IMR-90 (cell line): ENCODE measurements at regions not wholly inside any gene's neighbourhood (a gene's known extent, or its start where the extent isn't known, plus 50 kb on each side); places are given as distances from the start of the nearest gene placed in this dataset.

Experiments used
- BHLHE40 ChIP-seq: fragments of 150-350 bp; IDR thresholded peaks from 2 replicates; pipeline ENCODE4 v1.6.1; 2016; ENCODE audit warnings: mild to moderate bottlenecking, low read depth, low read length
- CEBPB ChIP-seq: IDR thresholded peaks from 2 replicates; pipeline ENCODE4 v1.6.1; 2012; ENCODE audit warnings: low read depth, low read length, improper control_type of control experiment
- CHD1 ChIP-seq: IDR thresholded peaks from 2 replicates; pipeline ENCODE4 v1.6.1; 2012; ENCODE audit warnings: low read depth, low read length, improper control_type of control experiment
- CTCF ChIP-seq: conservative IDR thresholded peaks from 2 replicates; pipeline ENCODE4 v1.5.1; 2012; ENCODE audit warnings: mild to moderate bottlenecking, low read depth, low read length, improper control_type of control experiment
- FOS ChIP-seq: fragments of 150-350 bp; IDR thresholded peaks from 2 replicates; pipeline ENCODE4 v1.6.1; 2016; ENCODE audit warnings: low read depth, low read length
- MAFK ChIP-seq: IDR thresholded peaks from 2 replicates; pipeline ENCODE4 v1.6.1; 2012; ENCODE audit warnings: low read depth, low read length, improper control_type of control experiment
- MXI1 ChIP-seq: IDR thresholded peaks from 2 replicates; pipeline ENCODE4 v1.6.1; 2012; ENCODE audit warnings: low read depth, mild to moderate bottlenecking, low read length, moderate library complexity, borderline replicate concordance
- NFE2L2 ChIP-seq: fragments of 150-350 bp; IDR thresholded peaks from 2 replicates; pipeline ENCODE4 v1.6.1; 2016; ENCODE audit warnings: low read depth, mild to moderate bottlenecking, low read length
- POLR2A ChIP-seq: IDR thresholded peaks from 2 replicates; pipeline ENCODE4 v1.6.1; 2012; ENCODE audit warnings: mild to moderate bottlenecking, low read depth, low read length
- RAD21 ChIP-seq: IDR thresholded peaks from 2 replicates; pipeline ENCODE4 v1.6.1; 2012; ENCODE audit warnings: low read length, improper control_type of control experiment
- RFX5 ChIP-seq: IDR thresholded peaks from 2 replicates; pipeline ENCODE4 v1.8.0; 2012; ENCODE audit warnings: low read depth, mild to moderate bottlenecking, low read length, moderate library complexity
- SMC3 ChIP-seq: fragments of 150-350 bp; IDR thresholded peaks from 2 replicates; pipeline ENCODE4 v1.6.1; 2016; ENCODE audit warnings: low read depth, mild to moderate bottlenecking, antibody characterized with exemption, low read length, moderate library complexity
- USF2 ChIP-seq: fragments of 150-350 bp; IDR thresholded peaks from 2 replicates; pipeline ENCODE4 v1.6.1; 2017; ENCODE audit warnings: mild to moderate bottlenecking, antibody characterized with exemption, low read length, low read depth
- TF ChIP-seq, protein P1 (sequence below): fragments of 150-350 bp; IDR thresholded peaks from 2 replicates; pipeline ENCODE4 v1.6.1; 2016; ENCODE audit warnings: low read depth, mild to moderate bottlenecking, low read length, moderate library complexity, borderline replicate concordance

GRCh38 chr7:41038211-41038610, 664.7 kb downstream of the INHBA start:
- TF ChIP-seq USF2 (no peak), CTCF (no peak), NFE2L2 (no peak), MXI1 (no peak), CEBPB (no peak), POLR2A (no peak), RAD21 (no peak), SMC3 (no peak), FOS (no peak), MAFK (no peak), BHLHE40 (no peak), CHD1 (no peak), RFX5 (no peak)
- TF ChIP-seq, protein P1, sequence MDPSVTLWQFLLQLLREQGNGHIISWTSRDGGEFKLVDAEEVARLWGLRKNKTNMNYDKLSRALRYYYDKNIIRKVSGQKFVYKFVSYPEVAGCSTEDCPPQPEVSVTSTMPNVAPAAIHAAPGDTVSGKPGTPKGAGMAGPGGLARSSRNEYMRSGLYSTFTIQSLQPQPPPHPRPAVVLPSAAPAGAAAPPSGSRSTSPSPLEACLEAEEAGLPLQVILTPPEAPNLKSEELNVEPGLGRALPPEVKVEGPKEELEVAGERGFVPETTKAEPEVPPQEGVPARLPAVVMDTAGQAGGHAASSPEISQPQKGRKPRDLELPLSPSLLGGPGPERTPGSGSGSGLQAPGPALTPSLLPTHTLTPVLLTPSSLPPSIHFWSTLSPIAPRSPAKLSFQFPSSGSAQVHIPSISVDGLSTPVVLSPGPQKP: no peak
